ENCODE measurements at regions not wholly inside any gene's neighbourhood (a gene's known extent, or its start where the extent isn't known, plus 50 kb on each side); places are given as distances from the start of the nearest gene placed in this dataset.

GRCh38 chr18:43642727-43643330 is 365.5 kb upstream of the SYT4 start:
- TF ChIP-seq, protein P1, sequence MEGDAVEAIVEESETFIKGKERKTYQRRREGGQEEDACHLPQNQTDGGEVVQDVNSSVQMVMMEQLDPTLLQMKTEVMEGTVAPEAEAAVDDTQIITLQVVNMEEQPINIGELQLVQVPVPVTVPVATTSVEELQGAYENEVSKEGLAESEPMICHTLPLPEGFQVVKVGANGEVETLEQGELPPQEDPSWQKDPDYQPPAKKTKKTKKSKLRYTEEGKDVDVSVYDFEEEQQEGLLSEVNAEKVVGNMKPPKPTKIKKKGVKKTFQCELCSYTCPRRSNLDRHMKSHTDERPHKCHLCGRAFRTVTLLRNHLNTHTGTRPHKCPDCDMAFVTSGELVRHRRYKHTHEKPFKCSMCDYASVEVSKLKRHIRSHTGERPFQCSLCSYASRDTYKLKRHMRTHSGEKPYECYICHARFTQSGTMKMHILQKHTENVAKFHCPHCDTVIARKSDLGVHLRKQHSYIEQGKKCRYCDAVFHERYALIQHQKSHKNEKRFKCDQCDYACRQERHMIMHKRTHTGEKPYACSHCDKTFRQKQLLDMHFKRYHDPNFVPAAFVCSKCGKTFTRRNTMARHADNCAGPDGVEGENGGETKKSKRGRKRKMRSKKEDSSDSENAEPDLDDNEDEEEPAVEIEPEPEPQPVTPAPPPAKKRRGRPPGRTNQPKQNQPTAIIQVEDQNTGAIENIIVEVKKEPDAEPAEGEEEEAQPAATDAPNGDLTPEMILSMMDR (IDR thresholded peaks at IDR 0.05; ENCODE audit: insufficient read depth, low read length) = no peak
- no peak for DNase-seq (ENCODE audit: low read depth)
- no peak overlapping the region for H3K4me3 ChIP-seq (ENCODE audit: low read depth, low read length)

- TF ChIP-seq, protein P1 (IDR thresholded peaks at IDR 0.05; ENCODE audit: insufficient read depth, low read length) = peak; percentile 28
- DNase-seq (ENCODE audit: low read depth) = peak; percentile 12
- no peak overlapping the region for H3K4me3 ChIP-seq (ENCODE audit: low read depth, low read length)
These were observed 370.7 kb upstream of the SYT4 start for GRCh38 chr18:43648002-43648401.

GRCh38 chr18:43649649-43650357 is 372.5 kb upstream of the SYT4 start:
- H3K4me3 ChIP-seq (ENCODE audit: low read depth, low read length) = no peak overlapping the region
- TF ChIP-seq, protein P1 (IDR thresholded peaks at IDR 0.05; ENCODE audit: insufficient read depth, low read length) = no peak
- no peak for DNase-seq (ENCODE audit: low read depth)

- DNase-seq (ENCODE audit: low read depth) = peak; percentile 8
- TF ChIP-seq, protein P1 (IDR thresholded peaks at IDR 0.05; ENCODE audit: insufficient read depth, low read length) = no peak
- H3K4me3 ChIP-seq (ENCODE audit: low read depth, low read length) = no peak overlapping the region
These were observed 373.1 kb upstream of the SYT4 start for GRCh38 chr18:43650426-43650825.

- H3K4me3 ChIP-seq (ENCODE audit: low read depth, low read length) = no peak overlapping the region
- TF ChIP-seq, protein P1 (IDR thresholded peaks at IDR 0.05; ENCODE audit: insufficient read depth, low read length) = no peak
- peak; percentile 6 for DNase-seq (ENCODE audit: low read depth)
These were observed 373.8 kb upstream of the SYT4 start for GRCh38 chr18:43651057-43651456.

GRCh38 chr18:43656547-43656946 is 379.3 kb upstream of the SYT4 start:
- H3K4me3 ChIP-seq (ENCODE audit: low read depth, low read length) = no peak overlapping the region
- DNase-seq (ENCODE audit: low read depth) = peak; percentile 21
- TF ChIP-seq, protein P1 (IDR thresholded peaks at IDR 0.05; ENCODE audit: insufficient read depth, low read length) = no peak

Data from fibroblast of the aortic adventitia (primary cell).